Progenitor cell of endocrine pancreas (in vitro differentiated cells): ENCODE measurements at regions not wholly inside any gene's neighbourhood (a gene's known extent, or its start where the extent isn't known, plus 50 kb on each side); places are given as distances from the start of the nearest gene placed in this dataset.

Experiments
- DNase-seq: peaks from one replicate; pipeline ENCODE4 v3.0.0; 2021; ENCODE audit warnings: low spot score; ENCODE audit not compliant: unreplicated experiment
- H3K27ac Mint-ChIP-seq: 2 replicates; pipeline ENCODE4 v1.8.0; 2021; ENCODE audit warnings: mild to moderate bottlenecking, moderate library complexity, mixed read lengths
- H3K27me3 Mint-ChIP-seq: 2 replicates; pipeline ENCODE4 v1.8.0; 2021; ENCODE audit warnings: mixed read lengths
- H3K36me3 Mint-ChIP-seq: 2 replicates; pipeline ENCODE4 v1.8.0; 2022; ENCODE audit warnings: mixed read lengths; ENCODE audit not compliant: insufficient read depth
- H3K4me1 Mint-ChIP-seq: 2 replicates; pipeline ENCODE4 v1.8.0; 2021; ENCODE audit warnings: low read depth, mixed read lengths
- H3K4me3 Mint-ChIP-seq: 2 replicates; pipeline ENCODE4 v1.8.0; 2021; ENCODE audit warnings: low read depth, mild to moderate bottlenecking, moderate library complexity, mixed read lengths
- H3K9me3 Mint-ChIP-seq: 2 replicates; pipeline ENCODE4 v1.8.0; 2021; ENCODE audit warnings: low read depth, mixed read lengths
- CTCF ChIP-seq: fragments of 200-600 bp; sonication (generic); IDR thresholded peaks from one replicate; pipeline ENCODE4 v1.5.0; 2021; ENCODE audit warnings: antibody characterized with exemption, mild to moderate bottlenecking; ENCODE audit not compliant: unreplicated experiment

- Mint-ChIP-seq H3K4me1 (peaks cover 4% of the 10 kb centered on the region), H3K27ac (no peak overlapping the region), H3K27me3 (peaks cover 51% of the 10 kb centered on the region), H3K9me3 (no peaks in the 10 kb centered on the region), H3K36me3 (no peaks in the 10 kb centered on the region), H3K4me3 (no peak overlapping the region)
- TF ChIP-seq CTCF = no peak
- no peak for DNase-seq
Measured at GRCh38 chr20:56826705-56827665, 197.9 kb downstream of the TFAP2C start.

GRCh38 chr20:56827763-56828162 is 198.7 kb downstream of the TFAP2C start:
- TF ChIP-seq CTCF = no peak
- DNase-seq = no peak
- no peaks in the 10 kb centered on the region for H3K36me3 Mint-ChIP-seq
- peaks cover 4% of the 10 kb centered on the region for H3K4me1 Mint-ChIP-seq
- no peaks in the 10 kb centered on the region for H3K9me3 Mint-ChIP-seq
- no peak overlapping the region for H3K4me3 Mint-ChIP-seq
- H3K27me3 Mint-ChIP-seq = peaks cover 52% of the 10 kb centered on the region
- no peak overlapping the region for H3K27ac Mint-ChIP-seq

GRCh38 chr20:56828402-56828801 is 199.3 kb downstream of the TFAP2C start:
- peaks cover 4% of the 10 kb centered on the region for H3K4me1 Mint-ChIP-seq
- no peaks in the 10 kb centered on the region for H3K9me3 Mint-ChIP-seq
- H3K27me3 Mint-ChIP-seq = peaks cover 52% of the 10 kb centered on the region
- no peak overlapping the region for H3K27ac Mint-ChIP-seq
- TF ChIP-seq CTCF = no peak
- no peak overlapping the region for H3K4me3 Mint-ChIP-seq
- no peak for DNase-seq
- H3K36me3 Mint-ChIP-seq = no peaks in the 10 kb centered on the region

- DNase-seq = no peak
- Mint-ChIP-seq H3K36me3 (no peaks in the 10 kb centered on the region), H3K27me3 (peaks cover 64% of the 10 kb centered on the region), H3K9me3 (no peaks in the 10 kb centered on the region), H3K27ac (no peak overlapping the region), H3K4me3 (no peak overlapping the region), H3K4me1 (peaks cover 4% of the 10 kb centered on the region)
- no peak for TF ChIP-seq CTCF
Measured at GRCh38 chr20:56829788-56830385, 200.8 kb downstream of the TFAP2C start.

GRCh38 chr20:56831795-56832194 is 202.7 kb downstream of the TFAP2C start:
- H3K27me3 Mint-ChIP-seq = peaks cover 74% of the 10 kb centered on the region
- no peak overlapping the region for H3K4me3 Mint-ChIP-seq
- DNase-seq = no peak
- no peaks in the 10 kb centered on the region for H3K9me3 Mint-ChIP-seq
- TF ChIP-seq CTCF = no peak
- H3K27ac Mint-ChIP-seq = no peak overlapping the region
- H3K4me1 Mint-ChIP-seq = peaks cover 4% of the 10 kb centered on the region
- no peaks in the 10 kb centered on the region for H3K36me3 Mint-ChIP-seq
